GM04504 (cell line): ENCODE measurements at regions not wholly inside any gene's neighbourhood (a gene's known extent, or its start where the extent isn't known, plus 50 kb on each side); places are given as distances from the start of the nearest gene placed in this dataset.

Experiments
- DNase-seq: peaks from one replicate; pipeline ENCODE4 v3.0.0-alpha.2; 2012; ENCODE audit warnings: low read depth

DNA sequence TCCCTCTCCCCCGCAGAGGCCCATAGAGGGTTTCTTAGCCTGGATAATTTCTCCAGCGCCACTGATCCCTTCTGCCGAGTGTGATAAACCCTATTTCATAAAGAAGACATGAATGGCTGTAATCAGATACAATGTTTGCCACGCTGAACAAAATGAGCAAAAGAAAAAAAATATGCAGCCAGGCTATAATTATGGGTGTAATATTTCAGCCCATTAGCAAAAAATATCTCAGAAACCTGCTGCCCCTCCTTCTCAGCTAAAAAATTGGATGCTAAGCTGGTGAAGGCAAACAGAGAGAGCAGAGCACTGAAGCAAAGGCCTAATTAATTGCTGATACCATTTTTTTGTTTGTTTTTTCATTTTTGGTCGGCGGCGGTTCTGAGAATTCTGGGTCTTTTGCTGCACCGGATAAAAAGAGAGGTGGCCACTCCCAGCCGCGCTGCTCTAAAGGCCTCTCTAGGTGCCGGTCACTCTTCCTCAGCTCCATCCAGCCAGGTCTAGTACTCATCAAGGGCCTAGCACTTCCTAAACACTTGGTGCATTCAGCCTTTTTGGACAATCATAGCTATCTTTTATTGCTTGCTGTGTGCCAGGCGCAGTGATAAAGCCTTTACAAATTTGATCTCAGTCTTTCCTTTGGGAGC is 128.7 kb upstream of the TLE3 start:
- no peak for DNase-seq

DNA sequence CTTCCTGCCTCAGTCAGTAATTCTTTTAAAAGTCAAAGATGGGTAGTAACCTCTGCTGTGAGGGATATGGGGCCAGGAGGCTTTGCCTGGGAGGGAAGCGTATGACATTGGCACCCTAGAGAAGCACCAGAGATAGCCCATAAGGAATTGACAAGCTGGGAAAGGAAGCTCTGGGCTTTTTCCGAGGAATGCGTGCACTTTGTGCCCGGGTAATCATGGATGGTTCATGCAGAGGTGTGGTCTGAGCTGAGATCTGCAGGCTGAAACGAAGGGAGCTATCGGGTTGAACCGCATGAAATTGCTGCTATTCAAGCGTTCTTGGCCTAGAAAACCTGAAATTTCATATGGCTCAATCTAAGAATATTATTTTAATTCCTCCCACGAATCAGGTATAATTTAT is 127.7 kb upstream of the TLE3 start:
- no peak for DNase-seq

DNA sequence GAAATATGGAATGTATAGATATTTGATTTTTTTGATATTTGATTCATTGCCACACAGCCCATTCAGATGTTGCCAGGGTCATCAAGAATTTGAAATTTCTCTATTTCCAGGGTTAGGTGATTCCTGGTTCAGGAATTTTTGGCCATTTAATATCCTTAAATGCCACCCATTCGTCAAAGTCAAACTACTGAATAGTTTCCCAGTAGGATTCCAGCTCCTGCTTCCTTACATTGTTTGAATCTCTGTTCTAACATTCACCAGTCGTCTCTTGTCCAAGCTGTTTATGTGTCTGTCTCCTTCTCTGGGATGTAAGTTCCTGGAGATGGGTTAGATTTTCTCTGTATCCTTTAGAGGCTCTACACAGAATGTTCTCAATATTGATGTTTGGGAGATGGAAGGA is 124.9 kb upstream of the TLE3 start:
- DNase-seq, result no peak

DNA sequence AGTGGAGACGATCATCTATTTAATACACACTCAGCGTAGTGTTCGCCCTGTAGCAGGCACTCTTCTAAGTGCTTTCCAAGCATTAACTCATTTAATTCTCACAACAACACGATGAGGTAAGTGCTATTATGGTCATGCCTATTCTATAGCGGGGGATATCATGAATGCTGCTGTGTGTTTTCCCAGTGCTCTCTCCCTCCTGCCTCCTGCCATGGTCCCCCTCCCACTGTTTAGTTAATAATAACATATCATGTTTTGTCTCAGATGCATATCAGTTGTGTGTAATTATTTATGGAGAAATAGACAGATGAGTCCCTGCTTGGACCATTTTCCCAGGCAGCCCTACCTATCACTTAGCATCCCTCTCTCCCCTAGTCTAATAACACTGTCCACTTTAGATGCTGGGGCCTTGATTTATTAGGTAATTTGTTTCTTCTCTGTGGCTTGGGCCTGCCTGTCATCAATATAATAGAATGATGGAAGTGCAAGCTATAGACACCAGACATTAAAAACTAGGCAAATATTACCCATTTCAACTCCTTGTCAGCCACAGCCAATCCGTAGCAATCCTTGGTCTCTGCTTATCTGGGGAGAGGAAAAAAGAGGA is 122.9 kb upstream of the TLE3 start:
- DNase-seq, result no peak

DNA sequence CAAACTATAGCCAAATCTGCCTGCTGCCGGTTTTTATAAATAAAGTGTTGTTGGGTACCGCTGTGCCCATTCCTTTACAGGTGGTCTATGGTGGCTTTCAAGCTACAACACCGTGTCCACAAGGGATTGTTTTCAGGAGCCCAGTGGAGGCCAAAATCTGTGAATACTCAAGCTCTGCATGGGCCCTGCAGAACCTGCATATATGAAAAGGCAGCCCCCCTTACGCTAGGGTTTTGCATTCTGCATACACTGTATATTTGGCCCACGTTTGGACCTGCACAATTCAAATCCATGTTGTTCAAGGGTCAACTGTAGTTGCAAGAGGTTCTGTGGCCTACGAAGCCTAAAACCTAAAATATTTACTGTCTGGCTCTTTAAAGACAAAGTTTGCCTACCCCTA is 122.2 kb upstream of the TLE3 start:
- no peak for DNase-seq

DNA sequence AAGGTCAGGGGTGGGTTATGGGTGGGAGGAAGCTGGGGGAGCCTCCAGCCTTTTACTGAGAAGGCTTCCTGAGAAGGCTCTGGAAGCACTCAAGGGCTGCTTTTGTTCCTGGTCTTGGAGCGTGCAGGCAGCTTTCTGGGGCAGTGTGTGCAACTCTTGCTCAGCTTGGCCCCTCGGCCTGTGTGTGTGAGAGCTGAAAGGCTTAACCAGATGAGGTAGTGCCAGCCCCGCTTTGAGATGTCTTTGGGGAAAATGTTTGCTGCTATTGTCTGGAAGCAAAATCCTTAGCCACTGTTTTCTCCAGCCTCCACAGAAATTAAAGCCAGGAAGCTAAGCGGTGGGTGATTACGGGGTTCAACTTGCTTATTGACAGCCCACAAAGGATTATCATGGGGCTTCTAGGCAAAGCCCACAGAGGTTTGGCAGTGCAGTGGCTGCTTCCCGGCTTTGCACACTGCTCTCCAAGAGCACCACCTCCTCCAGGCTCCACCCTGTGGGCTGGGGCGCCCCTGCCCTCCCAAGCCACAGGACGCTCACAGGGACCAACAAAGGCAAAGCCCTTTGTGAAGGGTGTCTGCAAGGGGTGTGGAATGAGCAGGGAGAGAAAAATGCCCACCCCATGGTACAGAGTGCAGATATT is 121.7 kb upstream of the TLE3 start:
- no peak for DNase-seq

DNA sequence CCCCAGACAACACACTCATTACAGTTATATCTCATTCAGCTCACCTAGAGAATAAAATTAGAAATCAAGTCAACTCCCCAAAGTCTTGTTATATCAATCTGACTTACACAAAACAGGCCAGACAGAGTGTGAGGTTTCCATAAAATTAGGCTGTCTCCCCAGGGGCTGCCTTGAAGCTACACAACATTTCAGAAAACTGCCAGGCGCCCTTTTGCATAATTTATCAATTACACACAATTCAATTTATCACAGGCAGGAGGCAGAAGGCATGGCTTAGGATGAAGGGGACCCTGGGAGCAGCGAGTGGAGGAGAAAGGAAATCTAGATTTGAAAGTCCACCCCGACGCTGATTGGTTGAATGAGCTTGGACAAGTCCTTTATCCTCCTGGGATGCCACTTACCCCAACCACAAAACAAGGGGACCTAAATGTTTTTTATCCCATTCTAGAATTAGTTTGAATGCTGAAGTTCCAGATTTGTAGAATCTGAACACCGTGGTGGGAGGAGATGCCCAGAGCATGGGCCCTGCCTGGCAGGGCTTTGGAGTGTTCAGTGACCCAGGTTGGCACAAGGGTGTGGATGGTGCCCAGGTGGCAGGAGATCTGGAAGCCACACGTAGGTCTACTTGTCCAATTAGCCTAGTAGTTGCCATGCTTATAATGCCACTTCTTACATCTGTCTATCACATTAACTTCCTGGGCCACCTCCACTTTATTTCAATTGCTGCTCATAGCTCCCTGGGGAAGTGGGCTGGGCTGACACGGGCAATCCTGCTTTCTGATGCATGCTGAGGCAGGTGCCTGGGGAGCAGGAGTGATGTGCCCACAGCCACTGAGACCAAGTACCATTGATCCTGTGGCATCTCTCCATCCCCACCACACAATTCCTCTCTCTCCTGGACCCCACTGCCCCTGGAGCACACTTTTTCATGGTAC is 119.8 kb upstream of the TLE3 start:
- no peak for DNase-seq

DNA sequence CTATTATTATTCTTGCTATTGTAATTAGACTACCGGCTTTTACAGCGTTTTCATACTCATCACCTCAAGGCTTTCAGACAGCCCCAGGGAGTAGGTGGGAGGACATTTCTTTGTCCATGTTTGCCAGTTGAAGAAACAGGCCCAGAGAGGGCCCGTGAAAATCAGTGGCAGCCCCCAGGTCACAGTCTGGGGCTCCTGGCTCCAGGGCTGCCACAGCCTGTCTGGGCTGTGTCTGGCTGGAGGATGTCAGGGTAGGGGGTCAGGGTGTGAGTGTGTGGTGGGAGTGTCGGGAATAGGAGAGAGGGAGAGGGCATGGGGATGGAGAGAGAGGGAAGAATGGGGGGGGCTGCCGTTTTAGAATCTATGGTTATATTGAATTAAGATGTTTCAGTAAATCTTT is 118.2 kb upstream of the TLE3 start:
- no peak for DNase-seq

DNA sequence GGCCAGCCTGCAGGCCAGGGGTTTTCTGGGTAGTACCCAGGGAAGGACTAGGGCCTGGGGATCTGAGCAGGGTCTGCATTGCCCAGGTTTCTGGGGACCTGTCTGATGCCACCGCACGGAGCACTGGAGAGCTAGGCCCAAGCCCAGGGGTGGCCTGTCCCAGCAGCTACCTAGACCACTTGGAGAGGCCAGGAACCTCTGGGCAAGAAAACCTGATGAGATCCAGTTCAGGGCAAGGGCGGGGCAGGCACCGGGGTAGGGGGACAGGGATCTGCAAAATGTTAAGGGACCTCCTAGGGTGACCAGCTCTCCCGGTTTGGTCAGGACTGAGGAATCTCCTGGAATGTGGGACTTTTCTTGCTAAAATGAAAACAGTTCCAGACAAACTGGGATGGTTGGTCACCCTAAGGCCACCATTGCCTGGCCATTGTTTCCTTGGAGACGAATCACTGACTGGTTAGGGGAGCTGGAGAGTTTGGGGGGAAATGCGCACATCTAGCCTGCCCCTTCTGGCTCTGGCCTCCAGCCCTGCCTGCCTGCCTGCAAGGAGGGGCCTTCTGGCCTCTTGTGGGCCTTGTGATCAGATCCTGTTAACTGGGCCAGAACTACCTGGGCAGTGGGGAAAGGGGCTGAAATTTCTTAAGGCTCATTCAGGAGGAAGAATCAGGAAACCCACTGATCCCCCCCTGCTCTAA is 117.4 kb upstream of the TLE3 start:
- no peak for DNase-seq

DNA sequence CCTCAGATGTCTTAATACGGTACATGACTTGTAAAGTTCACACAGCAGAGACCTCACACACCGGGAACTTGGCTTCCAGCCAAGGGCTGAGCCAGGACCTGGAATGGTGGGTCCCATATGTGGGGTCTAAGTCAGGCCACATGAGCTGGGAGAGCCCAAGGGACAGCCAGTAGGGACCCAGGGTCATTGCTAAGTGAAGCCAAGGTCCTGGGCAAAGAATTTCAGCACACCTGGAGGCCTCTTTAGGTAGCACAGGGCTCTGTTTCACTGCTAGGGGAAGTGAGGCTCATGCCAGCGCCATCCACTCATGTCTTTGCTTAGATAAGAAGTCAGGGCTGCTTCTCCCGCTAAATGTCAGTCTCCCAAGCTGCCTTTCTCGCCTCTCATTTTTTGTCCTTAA is 116.6 kb upstream of the TLE3 start:
- DNase-seq, result no peak

DNA sequence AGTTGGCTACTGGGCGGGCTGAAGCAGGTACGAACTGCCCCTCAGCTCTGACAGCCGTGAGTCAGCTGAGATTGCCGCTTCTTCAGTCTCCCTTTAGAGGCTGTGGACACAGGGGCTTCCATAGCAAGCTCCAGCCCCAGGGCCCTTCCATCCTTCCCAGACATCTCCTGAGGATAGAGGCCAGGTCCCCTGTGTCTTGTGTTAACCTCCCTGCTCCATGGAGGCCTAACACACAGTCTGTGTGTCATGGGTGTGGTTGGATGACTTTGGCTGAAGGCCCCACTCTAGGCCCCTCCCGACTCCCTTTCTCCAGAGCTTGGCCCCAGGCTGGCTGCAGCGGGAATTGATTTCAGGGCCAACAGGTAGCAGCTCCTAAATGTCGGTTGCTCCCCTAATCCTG is 116.1 kb upstream of the TLE3 start:
- no peak for DNase-seq

DNA sequence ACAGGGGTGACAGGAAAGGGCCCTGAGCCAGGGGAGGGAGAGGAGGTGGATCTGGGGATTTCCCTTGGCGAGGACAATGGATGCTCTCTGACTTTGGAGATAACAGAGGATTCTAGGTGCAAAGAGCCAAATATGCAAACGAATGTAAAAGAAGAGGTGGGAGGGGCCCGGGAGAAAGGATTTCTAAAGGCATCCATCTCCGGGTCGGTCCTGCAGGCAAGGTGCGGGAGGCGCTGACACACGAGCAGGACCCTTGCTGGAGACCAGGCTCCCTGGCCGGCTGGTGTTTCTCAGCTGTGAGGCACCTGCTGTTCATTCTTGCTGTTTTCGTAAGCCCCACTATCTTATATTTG is 115.2 kb upstream of the TLE3 start:
- no peak for DNase-seq

DNA sequence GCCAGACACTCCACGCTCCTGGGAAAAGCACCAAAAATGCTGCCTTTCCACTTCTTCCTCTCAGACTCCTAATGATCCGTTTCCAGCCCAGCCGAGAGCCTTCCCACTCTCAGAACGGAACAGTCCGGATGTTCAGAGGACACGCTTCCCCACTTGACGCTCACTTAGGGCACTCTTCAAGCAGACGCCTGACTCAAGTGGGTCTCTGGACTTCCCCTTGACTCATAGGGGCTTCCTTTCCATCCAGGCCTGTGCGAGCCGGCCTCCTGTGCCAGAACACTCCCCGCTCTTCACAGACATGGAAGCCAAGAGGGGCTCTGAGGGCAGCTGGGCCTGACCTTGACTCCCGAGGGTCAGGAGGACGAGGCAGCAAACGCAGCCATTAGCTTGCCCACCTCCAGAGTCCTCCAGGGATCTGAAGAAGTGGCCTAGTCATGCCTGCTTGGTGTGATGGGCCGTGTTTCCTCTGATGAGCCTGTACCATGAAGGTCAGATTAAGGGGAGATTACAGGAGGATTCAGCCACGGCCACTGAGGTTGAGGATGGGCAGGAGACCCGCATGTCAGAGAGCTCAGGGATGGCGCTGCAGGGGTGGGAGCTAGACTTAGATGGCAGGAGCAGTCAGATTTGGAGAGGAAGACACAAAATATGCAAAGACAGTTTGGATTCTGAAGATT is 114.7 kb upstream of the TLE3 start:
- no peak for DNase-seq

DNA sequence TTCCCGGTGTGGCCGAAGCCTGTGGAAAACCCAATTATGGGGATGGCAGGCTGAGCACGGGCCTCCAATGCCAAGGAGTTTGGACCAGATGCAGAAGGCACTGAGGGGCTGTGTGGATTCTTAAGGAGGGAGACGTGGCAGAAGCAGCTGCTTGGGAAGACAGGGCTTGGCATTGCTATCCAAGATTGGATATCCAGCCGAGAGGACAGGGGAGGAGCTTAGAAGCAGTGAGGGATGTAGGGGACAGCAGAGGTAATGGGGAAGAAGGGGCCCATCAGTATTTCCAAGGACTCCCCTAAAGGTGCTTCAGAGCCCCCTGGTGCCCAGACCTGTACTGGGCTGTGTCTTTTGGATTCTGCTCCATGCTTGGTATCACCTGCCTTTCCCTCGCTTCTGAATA is 112.8 kb upstream of the TLE3 start:
- no peak for DNase-seq

DNA sequence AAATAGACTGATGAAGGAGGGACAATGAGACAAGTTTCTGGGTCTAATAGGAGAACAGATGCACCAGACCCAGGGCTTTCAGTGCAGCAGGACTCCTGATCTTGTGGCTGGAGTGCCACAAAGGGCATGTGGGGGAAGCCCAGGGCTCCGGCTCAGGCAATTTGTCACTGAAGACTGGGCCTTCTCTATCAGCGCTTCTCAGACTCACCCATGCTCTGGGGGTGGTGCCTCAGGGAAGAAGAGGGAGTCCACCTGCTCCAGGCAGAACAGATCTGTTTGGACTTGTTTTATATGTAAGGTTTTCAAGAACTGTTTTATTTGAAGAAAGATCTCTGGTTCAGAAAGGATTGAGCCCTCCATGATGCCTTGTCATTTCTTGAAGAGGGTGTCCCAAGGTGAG is 112.4 kb upstream of the TLE3 start:
- no peak for DNase-seq

DNA sequence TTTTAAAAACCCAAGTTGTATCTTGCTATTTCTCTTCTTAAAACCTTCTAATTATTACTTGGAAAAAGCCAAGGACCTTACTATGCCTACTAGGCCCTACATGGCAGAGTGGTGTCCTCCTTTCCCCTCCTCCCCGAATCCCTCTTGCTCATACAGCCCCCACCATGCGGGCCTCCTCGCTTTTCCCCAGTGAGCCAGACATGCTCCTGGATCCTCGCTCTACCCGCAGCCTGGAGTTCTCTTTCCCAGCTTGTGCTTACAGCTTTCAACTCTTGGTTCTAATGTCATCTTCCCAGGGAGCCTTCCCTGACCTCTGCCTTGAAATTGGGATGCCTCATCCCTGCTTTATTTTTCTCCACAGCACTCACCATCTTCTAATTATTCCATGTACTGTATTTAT is 111.8 kb upstream of the TLE3 start:
- DNase-seq, result no peak

DNA sequence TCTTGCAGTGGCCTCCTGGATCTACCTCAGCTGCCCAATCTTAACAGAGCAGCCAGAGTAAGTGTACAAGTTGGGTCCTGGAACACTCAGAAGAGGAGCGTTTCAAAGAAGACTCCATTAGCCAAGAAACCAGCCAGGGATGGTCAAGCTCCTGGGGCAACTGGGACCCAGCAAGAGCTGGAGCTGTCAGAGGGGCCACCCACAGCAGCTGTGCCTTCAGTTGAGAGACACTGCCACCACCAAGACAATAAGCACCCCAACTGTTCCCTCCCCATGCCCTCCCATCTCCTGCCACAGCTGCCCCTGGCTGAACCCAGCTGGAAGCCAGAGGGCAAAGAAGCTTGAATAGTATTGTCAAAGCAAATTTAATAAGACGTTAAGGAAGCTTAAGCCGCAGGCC is 110.6 kb upstream of the TLE3 start:
- no peak for DNase-seq

DNA sequence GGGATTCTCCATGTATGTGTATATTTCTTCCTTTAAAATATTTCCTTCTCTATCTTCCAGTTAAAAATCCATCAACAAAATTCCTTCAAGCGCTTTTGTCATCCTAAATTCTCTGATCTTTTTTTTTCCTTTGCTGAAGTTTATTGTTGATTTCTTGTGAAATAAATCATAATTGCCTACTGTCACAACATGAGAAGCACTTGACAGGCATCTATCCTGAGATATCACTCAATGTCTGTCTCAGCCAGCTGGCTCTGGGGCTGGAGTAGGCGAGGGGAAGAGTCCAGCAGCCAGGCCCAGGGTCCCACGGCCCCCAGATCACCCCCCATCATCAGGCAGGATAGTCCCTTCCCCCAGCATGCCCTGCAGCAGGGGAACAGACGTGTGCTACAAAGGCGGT is 109.0 kb upstream of the TLE3 start:
- DNase-seq, result no peak

DNA sequence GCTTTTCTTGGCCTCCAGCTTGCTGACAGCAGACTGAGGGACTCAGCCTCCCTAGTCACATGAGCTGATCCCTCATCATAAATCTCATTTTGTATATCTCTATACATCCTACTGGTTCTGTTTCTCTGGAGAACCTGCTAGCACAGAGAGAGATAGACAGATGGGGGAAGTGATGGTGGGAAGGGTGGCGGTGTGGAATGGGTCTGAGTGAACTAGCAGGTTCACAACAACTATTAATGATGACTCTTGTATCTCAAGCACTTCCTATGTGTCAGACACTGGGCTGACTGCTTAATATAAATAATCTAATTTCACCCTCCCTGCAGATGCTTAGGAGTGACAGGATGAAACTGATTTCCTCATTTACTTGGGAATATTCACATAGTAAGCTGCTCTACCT is 106.9 kb upstream of the TLE3 start:
- no peak for DNase-seq

DNA sequence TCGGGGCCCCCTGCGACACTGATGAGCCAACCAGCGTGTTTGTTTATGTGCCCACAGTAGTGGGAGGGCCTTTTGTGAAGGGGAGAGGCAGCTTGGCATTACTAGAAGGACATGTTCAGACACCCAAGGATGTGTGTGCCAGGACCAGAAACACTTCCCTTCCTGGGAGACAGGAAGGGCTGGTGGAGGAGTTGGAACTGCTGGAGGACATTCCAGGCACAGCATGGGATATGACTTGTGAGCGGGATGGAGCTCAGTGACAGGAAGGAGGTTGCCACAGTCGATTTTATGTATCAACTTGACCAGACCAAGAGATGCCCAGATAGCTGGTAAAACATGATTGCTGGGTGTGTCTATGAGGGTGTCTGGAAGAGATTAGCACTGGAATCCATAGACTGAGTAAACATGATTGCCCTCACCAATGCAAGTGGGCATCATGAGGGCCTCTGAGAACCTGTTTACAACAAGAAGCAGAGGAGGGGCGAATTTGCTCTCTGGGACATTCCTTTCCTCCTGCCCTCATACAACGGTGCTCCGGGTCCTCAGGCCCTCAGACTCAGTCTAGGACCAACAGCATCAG is 106.4 kb upstream of the TLE3 start:
- DNase-seq, result no peak

DNA sequence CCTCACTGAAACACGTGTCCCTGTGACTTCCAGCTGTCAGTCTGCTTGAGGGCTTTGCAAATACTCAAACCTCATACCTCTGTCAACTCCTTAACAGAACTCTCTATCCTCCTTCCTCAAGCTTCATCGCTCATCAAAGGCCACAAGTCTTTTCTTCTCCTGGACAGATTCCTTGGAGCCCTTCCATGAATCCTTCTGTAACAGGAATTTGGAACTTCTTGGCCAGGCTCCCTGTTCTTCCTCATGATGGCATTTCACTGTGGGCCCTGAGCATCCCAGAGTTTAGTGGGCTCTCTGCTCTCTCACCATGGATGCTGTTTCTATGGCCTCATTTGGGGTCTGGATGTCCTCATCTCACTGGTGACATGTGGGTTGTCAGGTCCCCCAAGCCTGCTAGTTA is 105.0 kb upstream of the TLE3 start:
- DNase-seq, result no peak

DNA sequence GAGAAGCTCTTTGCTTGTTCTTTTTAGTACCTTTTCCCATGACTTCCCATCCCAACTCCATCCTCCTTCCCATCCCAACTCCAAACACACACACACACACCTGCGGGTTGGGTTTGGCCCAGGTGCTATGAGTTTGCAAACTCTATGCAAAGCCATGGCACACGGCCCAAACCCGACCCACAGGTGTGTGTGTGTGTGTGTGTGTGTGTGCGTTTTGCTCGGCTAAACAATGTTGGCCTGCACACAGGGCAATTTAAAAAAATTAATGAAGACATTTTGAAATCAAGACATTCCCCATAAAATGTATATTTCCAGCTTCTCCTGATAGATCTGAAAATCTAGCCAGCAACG is 103.7 kb upstream of the TLE3 start:
- DNase-seq, result no peak
